HCT116 (cell line): ENCODE measurements at regions not wholly inside any gene's neighbourhood (a gene's known extent, or its start where the extent isn't known, plus 50 kb on each side); places are given as distances from the start of the nearest gene placed in this dataset.

Experiments
- ATAC-seq: fragments of 200-7000 bp; cut with Tn5 transposase; 2 replicates; pipeline ENCODE4 v1.9.1; 2020; ENCODE audit warnings: mild to moderate bottlenecking, moderate library complexity
- BruUV-seq: library from RNA; stranded (reverse); fragments of 400-500 nt; replicated peaks from 2 replicates; lab custom pipeline; 2021; lab: Mats Ljungman, UMichigan
- CTCF ChIA-PET: fragments of 300-600 bp; sonication (Branson Sonifier 250); formaldehyde crosslinking; loops from one replicate; lab custom pipeline; 2021; ENCODE audit warnings: antibody characterized with exemption; lab: Charles Lee
- POLR2A ChIA-PET: fragments of 300-600, 350-600 bp; sonication (Branson Sonifier 250); formaldehyde crosslinking; loops from one replicate; lab custom pipeline; 2021; ENCODE audit warnings: antibody characterized with exemption; lab: Charles Lee
- RAD21 ChIA-PET, 2 experiments: fragments of 300-600 bp; sonication (Branson Sonifier 250); formaldehyde crosslinking; loops; one replicate each; lab custom pipeline; 2023; ENCODE audit warnings: low total read pairs in 2 of 2; ENCODE audit not compliant: uncharacterized antibody in 2 of 2, unreplicated experiment in 2 of 2, low non-redundant PET in 1 of 2; lab: Charles Lee
- DNase-seq: peaks from one replicate; pipeline ENCODE4 v3.0.0-alpha.2; 2010; ENCODE audit warnings: low read depth, low spot score
- H2AFZ ChIP-seq: fragments of 200-600 bp; shearing (Covaris generic), sonication (generic); 2 replicates; pipeline ENCODE4 v1.6.1; 2017; ENCODE audit warnings: low read depth, mixed run types, mixed read lengths, antibody characterized with exemption, low read length; ENCODE audit not compliant: poor library complexity, severe bottlenecking
- H3K27ac ChIP-seq: 2 replicates; pipeline ENCODE4 v1.5.1; 2012; ENCODE audit warnings: low read depth, low read length
- H3K27me3 ChIP-seq: fragments of 200-600 bp; sonication (generic); 2 replicates; pipeline ENCODE4 v1.6.1; 2016; ENCODE audit warnings: mixed run types, low read length, mixed read lengths; ENCODE audit not compliant: insufficient read depth
- H3K36me3 ChIP-seq, 2 experiments: fragments of 200-500 bp in 1 of 2; fragments of 200-600 bp in 1 of 2; sonication (Bioruptor generic) in 1 of 2; sonication (generic) in 1 of 2; 2 replicates each; pipeline versions ENCODE4 v1.5.1 to v1.6.1; 2014 to 2016; ENCODE audit warnings: low read length in 2 of 2, inconsistent platforms in 1 of 2, mixed read lengths in 1 of 2, mixed run types in 1 of 2; ENCODE audit not compliant: insufficient read depth in 2 of 2, control insufficient read depth in 1 of 2
- H3K4me1 ChIP-seq, 2 experiments: fragments of 200-600 bp in 1 of 2; sonication (generic) in 1 of 2; 2 replicates each; pipeline versions ENCODE4 v1.5.1 to v1.6.1; 2012 to 2017; ENCODE audit warnings: low read length in 2 of 2, inconsistent platforms in 1 of 2, mild to moderate bottlenecking in 1 of 2, mixed read lengths in 1 of 2, mixed run types in 1 of 2, moderate library complexity in 1 of 2; ENCODE audit not compliant: insufficient read depth in 2 of 2, control insufficient read depth in 1 of 2
- H3K4me2 ChIP-seq: fragments of 200-600 bp; sonication (generic); 2 replicates; pipeline ENCODE4 v1.6.1; 2017; ENCODE audit warnings: mixed run types, low read length, mixed read lengths
- H3K4me3 ChIP-seq, 2 experiments: fragments of 200-600 bp in 1 of 2; sonication (generic) in 1 of 2; replicated peaks in 1 of 2; 2 replicates each; pipeline ENCODE4 v1.5.1; 2011 to 2016; ENCODE audit warnings: low read length in 2 of 2, control low read depth in 1 of 2, low read depth in 1 of 2, mild to moderate bottlenecking in 1 of 2, mixed read lengths in 1 of 2, mixed run types in 1 of 2
- H3K79me2 ChIP-seq: fragments of 200-600 bp; sonication (generic); 2 replicates; pipeline ENCODE4 v1.6.1; 2017; ENCODE audit warnings: mild to moderate bottlenecking, mixed run types, low read length, moderate library complexity, mixed read lengths; ENCODE audit not compliant: insufficient read depth
- H3K9ac ChIP-seq: fragments of 200-600 bp; sonication (generic); 2 replicates; pipeline ENCODE4 v1.6.1; 2016; ENCODE audit warnings: low read length, mixed read lengths
- H3K9me2 ChIP-seq: fragments of 200-600 bp; sonication (generic), shearing (Covaris generic); 2 replicates; pipeline ENCODE4 v1.6.1; 2017; ENCODE audit warnings: mixed run types, mild to moderate bottlenecking, moderate library complexity; ENCODE audit not compliant: insufficient read depth
- H3K9me3 ChIP-seq, 2 experiments: fragments of 200-500 bp in 1 of 2; fragments of 200-600 bp in 1 of 2; sonication (Bioruptor generic) in 1 of 2; sonication (generic) in 1 of 2; 2 replicates each; pipeline ENCODE4 v1.6.1; 2014 to 2017; ENCODE audit warnings: low read length in 2 of 2, mixed read lengths in 2 of 2, inconsistent platforms in 1 of 2, low read depth in 1 of 2, mild to moderate bottlenecking in 1 of 2, mixed run types in 1 of 2, moderate library complexity in 1 of 2; ENCODE audit not compliant: control insufficient read depth in 1 of 2, insufficient read depth in 1 of 2
- H4K20me1 ChIP-seq: fragments of 200-600 bp; sonication (generic), shearing (Covaris generic); 2 replicates; pipeline ENCODE4 v1.6.1; 2017; ENCODE audit warnings: mixed run types, mild to moderate bottlenecking, moderate library complexity; ENCODE audit not compliant: insufficient read depth
- ATF3 ChIP-seq: IDR thresholded peaks from 2 replicates; pipeline ENCODE4 v1.6.1; 2012
- CBX3 ChIP-seq: IDR thresholded peaks from 2 replicates; pipeline ENCODE4 v1.6.1; 2012; ENCODE audit warnings: low read depth
- CEBPB ChIP-seq: IDR thresholded peaks from 2 replicates; pipeline ENCODE4 v1.6.1; 2012; ENCODE audit warnings: low read depth
- CTCF ChIP-seq, 3 experiments: fragments of 200-600 bp in 1 of 3; sonication (generic) in 1 of 3; IDR thresholded peaks in 2 of 3; conservative IDR thresholded peaks in 1 of 3; 2 replicates each; pipeline ENCODE4 v1.5.1; 2012 to 2017; ENCODE audit warnings: low read depth in 2 of 3, low read length in 2 of 3, antibody characterized with exemption in 1 of 3, borderline replicate concordance in 1 of 3, control low read depth in 1 of 3, mild to moderate bottlenecking in 1 of 3, mixed read lengths in 1 of 3, mixed run types in 1 of 3, moderate library complexity in 1 of 3; ENCODE audit not compliant: insufficient read depth in 1 of 3
- EGR1 ChIP-seq: IDR thresholded peaks from 2 replicates; pipeline ENCODE4 v1.6.1; 2012; ENCODE audit warnings: low read depth
- ELF1 ChIP-seq: IDR thresholded peaks from 2 replicates; pipeline ENCODE4 v1.6.1; 2012; ENCODE audit warnings: low read depth, borderline replicate concordance
- EZH2 ChIP-seq: fragments of 200-600 bp; sonication (generic); IDR thresholded peaks from 2 replicates; pipeline ENCODE4 v1.6.1; 2017; ENCODE audit warnings: antibody characterized with exemption, mixed run types
- EZH2phosphoT487 ChIP-seq: fragments of 200-600 bp; IDR thresholded peaks from 2 replicates; pipeline ENCODE4 v1.6.1; 2018; ENCODE audit warnings: antibody characterized with exemption, borderline replicate concordance
- FOSL1 ChIP-seq: IDR thresholded peaks from 2 replicates; pipeline ENCODE4 v1.6.1; 2012; ENCODE audit warnings: low read depth
- MAX ChIP-seq: IDR thresholded peaks from 2 replicates; pipeline ENCODE4 v1.6.1; 2012
- POLR2A ChIP-seq: IDR thresholded peaks from 2 replicates; pipeline ENCODE4 v1.7.0; 2011; ENCODE audit warnings: borderline replicate concordance; ENCODE audit not compliant: insufficient read depth, insufficient read length; ENCODE audit errors: extremely low read depth
- SIN3A ChIP-seq: IDR thresholded peaks from 2 replicates; pipeline ENCODE4 v1.6.1; 2012; ENCODE audit warnings: low read depth
- SP1 ChIP-seq: IDR thresholded peaks from 2 replicates; pipeline ENCODE4 v1.6.1; 2012; ENCODE audit warnings: low read depth
- SRF ChIP-seq: IDR thresholded peaks from 2 replicates; pipeline ENCODE4 v1.6.1; 2012; ENCODE audit warnings: low read depth
- YY1 ChIP-seq: IDR thresholded peaks from 2 replicates; pipeline ENCODE4 v1.6.1; 2011; ENCODE audit warnings: low read length, low read depth, moderate library complexity, mild to moderate bottlenecking; ENCODE audit not compliant: insufficient replicate concordance; ENCODE audit errors: extremely low read depth
- ZBTB33 ChIP-seq: IDR thresholded peaks from 2 replicates; pipeline ENCODE4 v1.6.1; 2011; ENCODE audit warnings: mild to moderate bottlenecking, low read length, moderate library complexity; ENCODE audit not compliant: insufficient replicate concordance; ENCODE audit errors: extremely low read depth
- ZFX ChIP-seq: fragments of 450-650 bp; IDR thresholded peaks from 2 replicates; pipeline ENCODE4 v1.6.1; 2017
- ZNF274 ChIP-seq: fragments of 200-500 bp; sonication (Bioruptor generic); IDR thresholded peaks from 2 replicates; pipeline ENCODE4 v1.6.1; 2014; ENCODE audit warnings: mild to moderate bottlenecking, low read depth, low read length, inconsistent platforms
- intact Hi-C: fragments of 100-400 bp; cut with micrococcal nuclease; formaldehyde crosslinking; loops from 2 replicates; pipeline ENCODE4 v1.10.0; 2022

GRCh38 chr4:77314697-77315096 is 157.7 kb downstream of the CCNG2 start (continued):
- TF ChIP-seq EZH2 (no peak), POLR2A (no peak), CTCF (IDR thresholded peaks at IDR 0.05 in 2 of 3, conservative IDR thresholded peaks at IDR 0.05 in 1 of 3; ENCODE audit: borderline replicate concordance in 1 of 3, insufficient read depth in 1 of 3, low read depth in 2 of 3, low read length in 2 of 3) (no peak), MAX (no peak), YY1 (no peak), ZFX (no peak), SP1 (no peak)

GRCh38 chr4:77327151-77327550 is 170.1 kb downstream of the CCNG2 start:
- H3K9ac ChIP-seq: no peak overlapping the region
- H3K9me2 ChIP-seq: no peaks in the 10 kb centered on the region
- ChIA-PET CTCF (no interaction called here), POLR2A (no interaction called here), RAD21 (no interaction called here)
- no peaks in the 10 kb centered on the region for H3K36me3 ChIP-seq
- ATAC-seq (no peak), DNase-seq (no peak)
- no peak overlapping the region for H3K4me2 ChIP-seq
- no peak overlapping the region for H3K4me3 ChIP-seq
- peaks cover 0 to 3% of the 10 kb centered on the region in 2 experiments; a peak in 1 of 4 replicates for H3K9me3 ChIP-seq
- intact Hi-C loops: no loop called here
- no peak for TF ChIP-seq CEBPB
- TF ChIP-seq ELF1: no peak
- no peak for TF ChIP-seq ZFX
- TF ChIP-seq ZNF274: no peak
- no peak for TF ChIP-seq FOSL1
- TF ChIP-seq CBX3: no peak
- no peak for TF ChIP-seq ZBTB33
- no peak for TF ChIP-seq POLR2A
- no peak for TF ChIP-seq SIN3A
- no peak for TF ChIP-seq CTCF (IDR thresholded peaks at IDR 0.05 in 2 of 3, conservative IDR thresholded peaks at IDR 0.05 in 1 of 3; ENCODE audit: borderline replicate concordance in 1 of 3, insufficient read depth in 1 of 3, low read depth in 2 of 3, low read length in 2 of 3)
- no peak for TF ChIP-seq EZH2phosphoT487
- TF ChIP-seq EGR1: no peak
- TF ChIP-seq MAX: no peak
- no peak for TF ChIP-seq SRF
- no peak for TF ChIP-seq EZH2
- no peak for TF ChIP-seq ATF3
- H3K4me1 ChIP-seq: no peaks in the 10 kb centered on the region
- H3K27ac ChIP-seq: no peak overlapping the region
- no TSS peak for BruUV-seq
- H4K20me1 ChIP-seq: no peaks in the 10 kb centered on the region
- no peaks in the 10 kb centered on the region for H3K79me2 ChIP-seq
- 0 out of 2 replicates have a peak, but pooled peaks cover 4% of the 10 kb centered on the region for H3K27me3 ChIP-seq
- H2AFZ ChIP-seq: no peak overlapping the region
